CD1c-positive myeloid dendritic cell (primary cell): ENCODE measurements at regions not wholly inside any gene's neighbourhood (a gene's known extent, or its start where the extent isn't known, plus 50 kb on each side); places are given as distances from the start of the nearest gene placed in this dataset.

Experiments used
- DNase-seq: peaks from one replicate; pipeline ENCODE4 v3.0.0-alpha.2; 2016; ENCODE audit errors: extremely low spot score

DNA sequence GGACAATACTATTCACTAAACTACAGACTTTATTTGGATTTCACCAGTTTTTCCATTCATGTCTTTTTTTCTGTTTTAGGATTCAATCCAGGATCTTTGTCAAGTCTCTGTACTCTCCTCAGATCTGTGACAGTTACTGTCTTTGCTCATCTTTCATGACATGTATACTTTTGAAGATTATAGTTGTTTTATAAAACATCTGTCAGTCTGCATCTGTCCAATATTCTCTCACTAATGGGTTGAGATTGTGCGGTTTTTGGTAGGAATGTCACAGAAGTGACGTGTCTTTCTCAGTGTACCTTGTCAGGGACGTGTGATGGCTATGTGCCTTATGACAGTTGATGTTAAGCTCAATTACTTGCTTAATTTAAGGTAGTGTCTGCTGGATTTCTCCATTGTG, 124.9 kb upstream of the TPK1 start:
- DNase-seq = no peak

DNA sequence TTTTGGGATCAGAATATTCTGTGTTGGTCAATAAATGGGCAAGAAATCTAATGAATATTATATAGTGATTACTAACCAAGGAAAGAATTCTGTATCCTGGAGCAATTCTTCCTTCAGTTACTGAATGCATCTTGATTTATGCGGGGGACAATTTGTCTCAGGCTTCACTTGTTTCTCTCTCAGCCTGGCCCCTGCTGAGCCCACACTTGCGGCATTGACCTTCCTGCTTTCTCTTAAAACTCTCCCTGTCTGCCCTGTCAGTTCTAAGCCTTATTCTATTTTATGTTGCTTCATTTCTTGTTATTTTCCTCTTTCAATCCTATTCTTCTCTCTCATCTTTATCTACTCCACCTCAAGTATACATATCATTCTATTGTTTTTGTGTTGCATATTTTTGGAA, 122.1 kb upstream of the TPK1 start:
- no peak for DNase-seq

DNA sequence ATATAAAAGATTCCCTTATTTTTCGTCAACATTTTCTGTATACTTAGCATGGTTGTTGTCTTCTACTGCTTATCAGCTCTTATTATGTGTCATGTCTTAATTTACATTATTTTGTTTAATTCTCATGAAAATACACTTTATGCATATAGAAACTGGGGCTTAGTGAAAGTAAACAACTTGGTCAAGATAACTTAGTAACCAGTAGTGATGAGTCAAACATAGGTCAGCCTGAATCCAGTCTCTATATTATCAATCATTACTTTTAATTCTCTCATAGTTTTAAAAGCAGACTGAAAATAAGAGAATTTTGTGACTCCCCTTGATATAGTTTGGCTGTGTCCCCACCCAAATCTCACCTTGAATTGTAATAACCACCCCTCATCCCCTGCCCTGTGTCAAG, 119.6 kb upstream of the TPK1 start:
- no peak for DNase-seq

DNA sequence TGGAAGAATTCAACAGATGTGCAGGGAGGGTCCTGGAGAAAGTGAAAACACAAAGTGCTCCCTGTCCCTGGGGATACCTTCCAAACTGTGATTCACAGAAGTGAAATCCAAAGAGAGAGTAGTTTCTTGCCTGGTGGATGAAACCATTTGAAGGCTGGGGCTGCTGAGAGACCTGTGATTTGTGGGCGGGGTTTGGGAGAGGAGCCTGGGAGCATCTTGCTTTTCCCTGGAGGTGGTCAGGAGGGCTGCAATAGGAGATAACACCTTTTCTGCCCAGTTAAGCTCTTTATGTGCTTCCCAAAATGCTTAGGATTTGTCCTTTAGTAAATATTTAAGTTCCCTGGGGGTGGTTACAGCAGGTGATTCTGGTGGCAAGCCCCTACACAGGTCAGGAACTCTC, 105.3 kb upstream of the TPK1 start:
- DNase-seq = no peak

DNA sequence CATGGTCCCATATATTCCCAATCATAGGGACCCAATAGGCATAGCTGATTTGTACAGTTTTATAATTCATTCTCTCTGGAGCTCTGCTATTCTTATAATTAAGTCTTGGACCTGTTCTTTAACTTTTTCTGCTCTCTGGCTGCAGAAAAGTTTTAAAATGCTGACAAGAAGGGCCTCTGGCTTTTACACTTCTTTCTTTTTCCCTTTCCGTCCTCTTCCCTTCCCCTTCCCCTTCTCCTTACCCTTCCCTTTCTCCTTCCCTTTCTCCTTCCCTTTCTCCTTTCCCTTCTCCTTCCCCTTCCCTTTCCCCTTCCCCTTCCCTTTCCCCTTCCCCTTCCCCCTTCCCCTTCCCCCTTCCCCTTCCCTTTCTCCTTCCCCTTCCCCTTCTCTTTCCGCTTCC, 101.3 kb upstream of the TPK1 start:
- no peak for DNase-seq

DNA sequence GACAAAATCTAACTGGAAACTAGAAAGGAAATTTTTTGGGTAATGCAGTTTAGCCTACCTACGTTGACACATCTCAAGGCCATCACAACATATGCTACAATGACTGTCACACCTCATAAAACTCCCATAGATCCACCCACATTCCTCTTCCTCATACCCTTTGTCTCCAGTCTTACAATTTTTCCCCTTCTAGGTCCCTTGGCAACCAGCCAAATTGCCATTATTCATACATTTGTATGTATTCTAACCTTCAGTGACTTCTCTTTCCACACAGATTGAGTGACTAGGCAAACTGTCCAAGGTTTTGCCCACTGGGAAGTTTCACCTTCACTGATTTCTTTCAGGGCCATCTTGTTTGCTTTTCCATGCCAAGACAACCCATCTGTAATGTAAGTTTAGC, 100.5 kb upstream of the TPK1 start:
- DNase-seq = no peak

DNA sequence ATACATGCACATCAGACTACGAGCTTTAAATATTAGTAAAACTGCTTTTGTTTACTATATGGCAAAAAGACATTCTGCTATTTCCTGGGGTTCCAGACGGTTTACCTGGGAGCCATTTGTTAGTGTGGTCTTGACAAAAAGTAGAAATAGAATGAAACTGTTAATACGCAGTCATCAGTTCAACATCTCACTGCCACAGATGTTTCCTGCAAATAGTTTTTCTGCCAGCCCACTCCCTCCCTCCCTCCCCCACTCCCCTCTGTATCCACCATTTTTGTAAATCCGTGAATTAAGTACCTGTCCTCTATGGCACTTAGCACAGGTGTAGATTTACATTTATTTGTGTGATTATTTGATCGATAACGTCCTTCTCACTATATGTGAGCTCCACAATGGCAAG, 74.6 kb upstream of the TPK1 start:
- no peak for DNase-seq

DNA sequence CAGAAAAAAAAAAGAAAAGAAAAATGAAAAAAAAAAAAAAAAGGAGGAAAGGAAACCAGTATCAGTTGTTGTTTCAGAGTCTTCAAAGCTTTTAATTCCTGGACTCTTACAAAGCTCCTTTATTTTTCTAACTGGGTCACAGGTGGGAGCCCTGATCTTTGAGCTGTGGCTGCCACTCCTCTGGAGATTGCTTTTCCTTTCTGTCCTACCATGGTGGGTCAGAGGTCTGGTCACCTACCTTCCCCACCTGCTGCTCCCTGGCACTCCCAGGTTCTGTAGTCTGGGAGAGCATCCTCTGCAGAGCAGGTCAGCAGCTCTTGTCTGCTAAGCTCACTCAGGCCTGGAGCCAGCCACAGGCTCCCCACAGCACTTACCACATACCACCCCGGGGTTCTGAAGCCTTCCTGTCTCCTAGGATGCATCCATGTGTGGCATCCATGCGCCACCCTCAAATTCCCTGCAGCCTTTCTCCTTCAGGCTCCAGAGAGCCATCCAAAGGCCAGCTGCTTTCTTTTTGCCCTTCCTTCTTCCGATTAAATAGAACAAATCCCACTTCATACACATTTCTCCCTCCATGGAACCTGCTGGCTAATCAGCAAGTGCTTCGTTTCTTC, 73.2 kb upstream of the TPK1 start:
- DNase-seq = no peak

DNA sequence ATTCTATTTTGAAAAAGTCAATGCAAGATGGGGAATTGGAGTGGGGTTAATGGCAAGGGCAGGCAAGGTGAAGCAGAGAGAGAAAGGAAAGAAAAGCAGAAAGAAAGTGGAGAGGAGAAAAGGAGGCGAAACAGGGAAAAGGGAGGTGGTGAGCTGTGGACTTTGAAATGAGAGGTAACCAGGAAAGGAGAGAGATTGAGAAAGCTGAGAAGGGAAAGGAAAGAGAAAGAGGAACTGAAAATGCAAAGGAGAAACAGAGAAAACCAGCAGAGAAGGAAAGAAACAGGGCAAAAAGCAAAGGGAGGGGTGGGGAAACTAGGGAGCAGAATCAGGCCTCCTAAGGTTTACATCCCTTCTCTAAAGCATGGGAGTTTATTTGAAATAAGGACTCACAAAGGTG, 72.5 kb upstream of the TPK1 start:
- DNase-seq = no peak

DNA sequence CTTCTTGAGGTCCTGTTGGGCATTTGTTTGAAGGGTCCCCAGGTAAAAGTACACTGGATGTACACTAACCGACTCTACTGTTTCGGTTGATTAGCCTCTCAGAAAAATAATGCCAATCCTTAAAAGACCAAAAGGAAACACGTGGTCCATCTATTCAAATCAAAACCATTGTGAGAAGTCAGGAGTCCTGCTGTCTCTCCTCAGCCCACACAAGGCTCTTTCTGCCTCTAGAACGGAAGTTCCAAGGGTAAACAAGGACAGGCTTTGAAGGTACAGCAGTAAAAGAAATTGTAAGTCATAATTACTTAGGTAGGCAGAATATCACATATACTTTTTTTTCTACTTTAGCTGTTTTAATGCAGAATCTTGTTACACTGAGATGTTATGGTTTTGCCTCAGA, 71.7 kb upstream of the TPK1 start:
- no peak for DNase-seq

DNA sequence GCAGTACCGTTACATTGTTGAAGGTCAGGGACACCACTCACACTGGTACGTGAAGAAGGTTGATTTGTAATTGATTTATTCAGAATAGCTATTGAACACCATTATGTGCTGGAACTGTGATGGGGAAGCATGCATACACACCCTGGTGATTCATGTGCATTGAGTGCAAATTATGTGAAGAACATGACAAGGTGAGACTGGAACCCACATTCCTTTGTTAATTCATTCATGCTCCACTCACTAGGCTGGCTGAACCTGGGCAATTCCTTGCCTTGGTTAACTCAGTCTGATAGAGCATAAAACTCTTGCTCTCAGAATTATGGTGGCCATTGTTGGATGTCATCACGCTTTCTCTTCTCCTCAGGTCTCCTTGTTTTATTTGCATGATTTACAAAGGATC, 67.3 kb upstream of the TPK1 start:
- no peak for DNase-seq

DNA sequence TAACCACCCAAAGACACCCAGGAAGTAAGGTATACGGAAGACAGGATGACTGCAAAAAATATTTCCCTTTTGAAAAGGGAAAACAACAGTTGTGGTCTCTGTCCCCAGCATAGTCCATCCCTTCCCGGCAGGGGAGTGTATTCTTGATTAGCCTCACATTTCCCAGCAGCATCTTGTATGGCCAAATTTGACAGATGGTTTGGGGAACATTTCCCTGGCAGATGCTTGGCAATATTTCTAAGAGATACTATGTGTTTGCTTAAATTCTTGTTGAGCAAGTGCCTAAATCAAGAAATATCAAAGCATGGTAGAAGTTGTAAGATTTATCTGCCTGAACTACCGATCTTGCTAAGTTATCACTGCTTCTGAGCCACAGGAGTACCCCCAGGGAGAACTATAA, 56.9 kb upstream of the TPK1 start:
- DNase-seq = no peak
